K562 (cell line): ENCODE measurements at regions not wholly inside any gene's neighbourhood (a gene's known extent, or its start where the extent isn't known, plus 50 kb on each side); places are given as distances from the start of the nearest gene placed in this dataset.

Experiments used
- CEBPB ChIP-seq: fragments of 450-650 bp; IDR thresholded peaks from 2 replicates; pipeline ENCODE4 v1.6.1; 2016; ENCODE audit warnings: missing genetic modification characterization, missing compliant biosample characterization
- DPF2 ChIP-seq: fragments of 450-650 bp; IDR thresholded peaks from 2 replicates; pipeline ENCODE4 v1.6.1; 2016
- FOXK2 ChIP-seq, 2 experiments: fragments of 450-650 bp; IDR thresholded peaks in 1 of 2; conservative IDR thresholded peaks in 1 of 2; 2 replicates each; pipeline ENCODE4 v1.6.1; 2016; ENCODE audit warnings: low read depth in 2 of 2, mild to moderate bottlenecking in 1 of 2
- GTF2A2 ChIP-seq: IDR thresholded peaks from 2 replicates; pipeline ENCODE4 v1.6.1; 2016; ENCODE audit warnings: mild to moderate bottlenecking, missing genetic modification characterization, missing compliant biosample characterization
- KLF16 ChIP-seq: IDR thresholded peaks from 2 replicates; pipeline ENCODE4 v1.6.1; 2016; ENCODE audit warnings: antibody characterized with exemption
- MBD2 ChIP-seq: sonication (generic); IDR thresholded peaks from 2 replicates; pipeline ENCODE4 v1.6.1; 2016; ENCODE audit warnings: low read depth, borderline replicate concordance
- MCM7 ChIP-seq, 2 experiments: fragments of 450-650 bp; IDR thresholded peaks; 2 replicates each; pipeline ENCODE4 v1.6.1; 2016 to 2018
- MIER1 ChIP-seq: fragments of 450-650 bp; IDR thresholded peaks from 2 replicates; pipeline ENCODE4 v1.6.1; 2016; ENCODE audit warnings: antibody characterized with exemption, mild to moderate bottlenecking, low read depth
- MTA3 ChIP-seq: fragments of 450-650 bp; formaldehyde crosslinking; IDR thresholded peaks from 2 replicates; pipeline ENCODE4 v1.6.1; 2017; ENCODE audit warnings: mild to moderate bottlenecking, borderline replicate concordance
- MYC ChIP-seq, 2 experiments: fragments of 250-450 bp in 1 of 2; sonication (Bioruptor Pico) in 1 of 2; IDR thresholded peaks; 2 replicates each; pipeline versions ENCODE4 v1.5.1 to v1.6.1; 2012 to 2021; ENCODE audit warnings: low read depth in 2 of 2, borderline replicate concordance in 1 of 2, improper control_type of control experiment in 1 of 2, low read length in 1 of 2, mild to moderate bottlenecking in 1 of 2, moderate library complexity in 1 of 2
- PML ChIP-seq: IDR thresholded peaks from 2 replicates; pipeline ENCODE4 v1.6.1; 2012; ENCODE audit warnings: low read length, inconsistent platforms
- PTBP1 ChIP-seq: fragments of 200-400 bp; formaldehyde crosslinking; IDR thresholded peaks from 2 replicates; pipeline ENCODE4 v1.6.1; 2017; ENCODE audit warnings: low read depth, low read length
- RBM25 ChIP-seq: fragments of 200-400 bp; formaldehyde crosslinking; IDR thresholded peaks from 2 replicates; pipeline ENCODE4 v1.6.1; 2018; ENCODE audit warnings: low read length, low read depth, moderate library complexity; ENCODE audit not compliant: severe bottlenecking
- SIX5 ChIP-seq, 2 experiments: IDR thresholded peaks; 2 replicates each; pipeline ENCODE4 v1.6.1; 2011; ENCODE audit warnings: low read length in 2 of 2, borderline replicate concordance in 1 of 2, low read depth in 1 of 2, mild to moderate bottlenecking in 1 of 2, moderate library complexity in 1 of 2; ENCODE audit not compliant: insufficient read depth in 1 of 2
- SMAD4 ChIP-seq: fragments of 250-450 bp; sonication (Bioruptor Pico); conservative IDR thresholded peaks from 2 replicates; pipeline ENCODE4 v1.8.0; 2021; ENCODE audit warnings: inconsistent platforms, mild to moderate bottlenecking, moderate library complexity
- SRSF3 ChIP-seq: fragments of 200-400 bp; formaldehyde crosslinking; IDR thresholded peaks from 2 replicates; pipeline ENCODE4 v1.6.1; 2016; ENCODE audit warnings: mild to moderate bottlenecking, low read length, moderate library complexity; ENCODE audit not compliant: insufficient read depth
- TAF1 ChIP-seq: IDR thresholded peaks from 2 replicates; pipeline ENCODE4 v1.6.1; 2011; ENCODE audit warnings: mild to moderate bottlenecking, low read length, moderate library complexity; ENCODE audit not compliant: insufficient read depth, control insufficient read depth, severe bottlenecking; ENCODE audit errors: extremely low read depth
- TCF3 ChIP-seq: sonication (generic); formaldehyde crosslinking; IDR thresholded peaks from 2 replicates; pipeline ENCODE4 v1.4.0; 2020; ENCODE audit warnings: mild to moderate bottlenecking, missing genetic modification reagents
- TEAD2 ChIP-seq: fragments of 450-650 bp; IDR thresholded peaks from 2 replicates; pipeline ENCODE4 v1.6.1; 2016; ENCODE audit warnings: missing genetic modification characterization, control low read depth, missing compliant biosample characterization
- ZFP91 ChIP-seq: sonication (generic); formaldehyde crosslinking; IDR thresholded peaks from 2 replicates; pipeline ENCODE4 v1.8.0; 2022; ENCODE audit warnings: mild to moderate bottlenecking, missing genetic modification reagents
- ZNF23 ChIP-seq: fragments of 250-450 bp; sonication (Bioruptor Pico); IDR thresholded peaks from 2 replicates; pipeline ENCODE4 v1.4.0; 2020; ENCODE audit warnings: mild to moderate bottlenecking
- ZNF444 ChIP-seq: fragments of 250-450 bp; sonication (Bioruptor Pico); IDR thresholded peaks from 2 replicates; pipeline ENCODE4 v1.4.0; 2020; ENCODE audit warnings: mild to moderate bottlenecking, moderate library complexity
- ZNF551 ChIP-seq: fragments of 250-450 bp; sonication (Bioruptor Pico); IDR thresholded peaks from 2 replicates; pipeline ENCODE4 v1.5.0; 2021; ENCODE audit warnings: mild to moderate bottlenecking, moderate library complexity
- TF ChIP-seq, protein P1 (sequence below): fragments of 450-650 bp; IDR thresholded peaks from 2 replicates; pipeline ENCODE4 v1.6.1; 2016; ENCODE audit warnings: low read depth, mild to moderate bottlenecking, moderate library complexity
- TF ChIP-seq, protein P2 (sequence below): sonication (generic); formaldehyde crosslinking; IDR thresholded peaks from 2 replicates; pipeline ENCODE4 v1.8.0; 2022; ENCODE audit warnings: mild to moderate bottlenecking, missing genetic modification reagents, borderline replicate concordance

- TF ChIP-seq TAF1 (peak; percentile 42), SRSF3 (no peak), TEAD2 (tag) (no peak), PTBP1 (no peak), MTA3 (peak; percentile 79), ZNF23 (CRISPR knock-in tag) (no peak), PML (peak; percentile 95), MCM7 (IDR thresholded peaks at IDR 0.05) (no peak), MYC (IDR thresholded peaks at IDR 0.05; ENCODE audit: low read depth, low read length) (peak; percentile 87), MYC (CRISPR knock-in tag; IDR thresholded peaks at IDR 0.05; ENCODE audit: borderline replicate concordance, low read depth) (no peak), GTF2A2 (tag) (no peak), TCF3 (peak; percentile 98), RBM25 (no peak), FOXK2 (conservative IDR thresholded peaks at IDR 0.05 in 1 of 2, IDR thresholded peaks at IDR 0.05 in 1 of 2; ENCODE audit: low read depth in 2 of 2) (peak; percentile 72 to 80), ZNF444 (CRISPR knock-in tag) (no peak), SMAD4 (CRISPR knock-in tag) (peak; percentile 84), ZFP91 (CRISPR knock-in tag) (no peak), SIX5 (IDR thresholded peaks at IDR 0.05; ENCODE audit: borderline replicate concordance in 1 of 2, insufficient read depth in 1 of 2, low read depth in 1 of 2, low read length in 2 of 2) (no peak), KLF16 (peak; percentile 95), MIER1 (no peak), DPF2 (peak; percentile 97), ZNF551 (CRISPR knock-in tag) (no peak), CEBPB (tag) (no peak), MBD2 (peak; percentile 69; the same call in 1 of the 2 replicates)
- TF ChIP-seq, protein P1, sequence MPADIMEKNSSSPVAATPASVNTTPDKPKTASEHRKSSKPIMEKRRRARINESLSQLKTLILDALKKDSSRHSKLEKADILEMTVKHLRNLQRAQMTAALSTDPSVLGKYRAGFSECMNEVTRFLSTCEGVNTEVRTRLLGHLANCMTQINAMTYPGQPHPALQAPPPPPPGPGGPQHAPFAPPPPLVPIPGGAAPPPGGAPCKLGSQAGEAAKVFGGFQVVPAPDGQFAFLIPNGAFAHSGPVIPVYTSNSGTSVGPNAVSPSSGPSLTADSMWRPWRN: peak; percentile 90
- TF ChIP-seq, protein P2, sequence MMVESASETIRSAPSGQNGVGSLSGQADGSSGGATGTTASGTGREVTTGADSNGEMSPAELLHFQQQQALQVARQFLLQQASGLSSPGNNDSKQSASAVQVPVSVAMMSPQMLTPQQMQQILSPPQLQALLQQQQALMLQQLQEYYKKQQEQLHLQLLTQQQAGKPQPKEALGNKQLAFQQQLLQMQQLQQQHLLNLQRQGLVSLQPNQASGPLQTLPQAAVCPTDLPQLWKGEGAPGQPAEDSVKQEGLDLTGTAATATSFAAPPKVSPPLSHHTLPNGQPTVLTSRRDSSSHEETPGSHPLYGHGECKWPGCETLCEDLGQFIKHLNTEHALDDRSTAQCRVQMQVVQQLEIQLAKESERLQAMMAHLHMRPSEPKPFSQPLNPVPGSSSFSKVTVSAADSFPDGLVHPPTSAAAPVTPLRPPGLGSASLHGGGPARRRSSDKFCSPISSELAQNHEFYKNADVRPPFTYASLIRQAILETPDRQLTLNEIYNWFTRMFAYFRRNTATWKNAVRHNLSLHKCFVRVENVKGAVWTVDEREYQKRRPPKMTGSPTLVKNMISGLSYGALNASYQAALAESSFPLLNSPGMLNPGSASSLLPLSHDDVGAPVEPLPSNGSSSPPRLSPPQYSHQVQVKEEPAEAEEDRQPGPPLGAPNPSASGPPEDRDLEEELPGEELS (CRISPR knock-in tag): no peak
These were observed 75.9 kb upstream of the DOCK9 start (continued) for GRCh38 chr13:99053636-99054233.
